Transverse colon (tissue), 4 donors: ENCODE measurements at regions not wholly inside any gene's neighbourhood (a gene's known extent, or its start where the extent isn't known, plus 50 kb on each side); places are given as distances from the start of the nearest gene placed in this dataset.

Experiments used
- DNase-seq: peaks from one replicate; pipeline ENCODE4 v3.0.0-alpha.2; 2019
- H3K27ac ChIP-seq, 4 donors: fragments of 200-600 bp; sonication (generic); 2 replicates each; pipeline ENCODE4 v1.5.1; 2016 to 2018; ENCODE audit warnings: inconsistent platforms in 4 of 4
- H3K27me3 ChIP-seq: fragments of 200-600 bp; sonication (generic); 2 replicates; pipeline ENCODE4 v1.5.1; 2017; ENCODE audit warnings: inconsistent platforms
- H3K36me3 ChIP-seq, 4 donors: fragments of 200-600 bp; sonication (generic); 2 replicates each; pipeline ENCODE4 v1.5.1; 2017 to 2019; ENCODE audit warnings: inconsistent platforms in 4 of 4
- H3K4me1 ChIP-seq, 4 donors: fragments of 200-600 bp; sonication (generic); 2 replicates each; pipeline ENCODE4 v1.5.1; 2017 to 2020; ENCODE audit warnings: inconsistent platforms in 4 of 4
- H3K4me3 ChIP-seq, 4 donors: fragments of 200-600 bp; sonication (generic); 1 replicate in 1 of 4; 2 replicates in 3 of 4; pipeline versions ENCODE4 v1.5.1 to v1.6.1; 2017 to 2019; ENCODE audit warnings: inconsistent platforms in 4 of 4
- H3K9me3 ChIP-seq, 2 donors: fragments of 200-600 bp; sonication (generic); 2 replicates each; pipeline ENCODE4 v1.5.1; 2017 to 2019; ENCODE audit warnings: inconsistent platforms in 2 of 2
- CTCF ChIP-seq, 5 experiments: fragments of 200-600 bp in 3 of 5; fragments of 450-650 bp in 2 of 5; sonication (generic) in 3 of 5; IDR thresholded peaks; 1 replicate in 2 of 5; 2 replicates in 3 of 5; pipeline ENCODE4 v1.5.1; 2016 to 2017; ENCODE audit warnings: antibody characterized with exemption in 5 of 5, inconsistent platforms in 3 of 5, mild to moderate bottlenecking in 2 of 5, moderate library complexity in 1 of 5
- EP300 ChIP-seq: sonication (generic); formaldehyde crosslinking; IDR thresholded peaks from one replicate; pipeline ENCODE4 v1.6.1; 2017; ENCODE audit warnings: antibody characterized with exemption, low read depth
- POLR2A ChIP-seq: fragments of 450-650 bp; IDR thresholded peaks from one replicate; pipeline ENCODE4 v1.6.1; 2016; ENCODE audit warnings: antibody characterized with exemption, mild to moderate bottlenecking, moderate library complexity
- POLR2AphosphoS5 ChIP-seq, 3 donors: sonication (generic); formaldehyde crosslinking; IDR thresholded peaks; one replicate each; pipeline ENCODE4 v1.6.1; 2016; ENCODE audit warnings: antibody characterized with exemption in 3 of 3
- WGBS, 2 donors: methylation state at CpG; one replicate each; pipeline ENCODE4 v1.1.5; 2018; ENCODE audit warnings: low coverage in 1 of 2; 5-methylcytosine and 5-hydroxymethylcytosine counted together
- in situ Hi-C, 4 donors: fragments of 200-750 bp; cut with MboI; loops; one replicate each; pipeline versions ENCODE4 v1.15.0 to v1.15.1; 2017; ENCODE audit warnings: low sequenced_read_pairs in 3 of 4, low pct_ligation_motif_present in 1 of 4, low pct_unique_long_range_greater_than_20kb in 1 of 4
- intact Hi-C: fragments of 100-400 bp; cut with DNase I; formaldehyde crosslinking; loops from one replicate; pipeline ENCODE4 v1.15.1; 2023; ENCODE audit warnings: low total_unique reads

GRCh38 chr2:76564734-76565133, 854.0 kb upstream of the GCFC2 start:
- DNase-seq = no peak
- Histone ChIP-seq H3K27ac (no peak overlapping the region), H3K4me1 (no peaks in the 10 kb centered on the region), H3K9me3 (no peaks in the 10 kb centered on the region), H3K27me3 (no peaks in the 10 kb centered on the region), H3K4me3 (no peak overlapping the region), H3K36me3 (no peaks in the 10 kb centered on the region)
- intact Hi-C loops (no loop called here), in situ Hi-C loops (no loop called here)
- 63 to 75% methylated on average over 2 of the region's 2 CpGs for WGBS, 2 donors
- TF ChIP-seq POLR2AphosphoS5 (IDR thresholded peaks at IDR 0.05) = no peak
- no peak for TF ChIP-seq EP300
- TF ChIP-seq CTCF (IDR thresholded peaks at IDR 0.05) = no peak
- no peak for TF ChIP-seq POLR2A

GRCh38 chr2:76563730-76564129, 853.0 kb upstream of the GCFC2 start:
- Histone ChIP-seq H3K36me3 (no peaks in the 10 kb centered on the region), H3K27ac (no peak overlapping the region), H3K4me3 (no peak overlapping the region), H3K4me1 (no peaks in the 10 kb centered on the region), H3K9me3 (no peaks in the 10 kb centered on the region), H3K27me3 (no peaks in the 10 kb centered on the region)
- WGBS, 2 donors = 80 to 87% methylated on average over 4 to 9 of the region's 9 CpGs
- intact Hi-C loops (no loop called here), in situ Hi-C loops (no loop called here)
- TF ChIP-seq CTCF (IDR thresholded peaks at IDR 0.05) = no peak
- TF ChIP-seq POLR2A = no peak
- no peak for TF ChIP-seq POLR2AphosphoS5 (IDR thresholded peaks at IDR 0.05)
- TF ChIP-seq EP300 = no peak
- no peak for DNase-seq

GRCh38 chr2:76558157-76558556, 847.4 kb upstream of the GCFC2 start:
- Histone ChIP-seq H3K9me3 (no peaks in the 10 kb centered on the region), H3K36me3 (no peaks in the 10 kb centered on the region), H3K27ac (no peak overlapping the region), H3K4me3 (no peak overlapping the region), H3K27me3 (no peaks in the 10 kb centered on the region), H3K4me1 (no peaks in the 10 kb centered on the region)
- in situ Hi-C loops (no loop called here), intact Hi-C loops (no loop called here)
- no peak for DNase-seq
- TF ChIP-seq POLR2AphosphoS5 (IDR thresholded peaks at IDR 0.05) = no peak
- TF ChIP-seq CTCF (IDR thresholded peaks at IDR 0.05) = no peak
- no peak for TF ChIP-seq POLR2A
- TF ChIP-seq EP300 = no peak

- TF ChIP-seq POLR2AphosphoS5 (IDR thresholded peaks at IDR 0.05) (no peak), CTCF (IDR thresholded peaks at IDR 0.05) (no peak), POLR2A (no peak), EP300 (no peak)
- no peak overlapping the region for H3K4me3 ChIP-seq
- intact Hi-C loops (no loop called here), in situ Hi-C loops (no loop called here)
- no peaks in the 10 kb centered on the region for H3K27me3 ChIP-seq
- H3K9me3 ChIP-seq = no peaks in the 10 kb centered on the region
- no peaks in the 10 kb centered on the region for H3K4me1 ChIP-seq
- no peaks in the 10 kb centered on the region for H3K36me3 ChIP-seq
- no peak for DNase-seq
- no peak overlapping the region for H3K27ac ChIP-seq
- WGBS, 2 donors = 46 to 51% methylated on average over 2 of the region's 2 CpGs
These were observed 845.3 kb upstream of the GCFC2 start for GRCh38 chr2:76556018-76556417.
